ENCODE measurements at regions not wholly inside any gene's neighbourhood (a gene's known extent, or its start where the extent isn't known, plus 50 kb on each side); places are given as distances from the start of the nearest gene placed in this dataset.
A peak's percentile ranks its signal among the peaks of the same experiment; 100 is the strongest.

DNA sequence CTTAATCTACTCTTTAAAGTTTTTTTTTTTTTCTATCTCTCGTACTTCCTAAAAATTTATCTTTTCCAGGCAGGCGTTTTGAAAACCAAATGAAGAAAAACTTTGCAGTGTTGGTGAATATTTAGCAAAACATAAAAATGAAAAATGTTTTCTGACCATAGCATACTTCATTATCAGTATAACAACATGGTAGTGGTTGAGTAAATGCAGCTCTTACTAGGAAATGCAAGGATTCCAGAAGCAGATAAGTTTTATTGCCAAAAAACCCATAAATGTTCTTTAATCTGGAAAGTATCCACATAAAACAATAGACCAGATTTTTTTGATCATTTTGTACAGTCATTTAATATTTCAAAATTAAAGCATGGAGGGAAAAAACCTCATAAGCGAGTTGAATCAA is 136.9 kb upstream of the GUCY1A1 start:
- H3K4ac ChIP-seq (ENCODE audit: low read depth in 1 of 2, low read length in 2 of 2) = no peak overlapping the region
- WGBS = no CpG with 5 or more reads among the region's 3 CpGs
- H3K18ac ChIP-seq (ENCODE audit: low read depth in 1 of 2, low read length in 2 of 2) = no peak overlapping the region
- no peak overlapping the region for H2AFZ ChIP-seq (ENCODE audit: low read depth, low read length)
- no peak overlapping the region for H3K27ac ChIP-seq (ENCODE audit: low read length, poor library complexity, severe bottlenecking)
- no peak for DNase-seq
- H3K4me3 ChIP-seq (ENCODE audit: insufficient read depth in 1 of 2, low read depth in 1 of 2, low read length in 2 of 2) = no peak overlapping the region
- no peaks in the 10 kb centered on the region for H3K79me1 ChIP-seq (replicated peaks; ENCODE audit: low read length, poor library complexity, severe bottlenecking)
- no peak overlapping the region for H4K91ac ChIP-seq (ENCODE audit: low read length)
- H2BK15ac ChIP-seq (ENCODE audit: low read depth, poor library complexity, severe bottlenecking) = no peak overlapping the region
- no peaks in the 10 kb centered on the region for H3K36me3 ChIP-seq (ENCODE audit: control insufficient read depth in 1 of 2, insufficient read depth in 2 of 2, low read depth in 1 of 2, low read length in 2 of 2)
- H3K9ac ChIP-seq (ENCODE audit: low read length) = no peak overlapping the region
- no peak overlapping the region for H2AK5ac ChIP-seq (ENCODE audit: low read length, severe bottlenecking)
- H3K9me3 ChIP-seq (ENCODE audit: control insufficient read depth, low read length) = no peaks in the 10 kb centered on the region
- H3K14ac ChIP-seq (ENCODE audit: low read length in 2 of 2) = no peak overlapping the region
- H2BK120ac ChIP-seq (ENCODE audit: low read depth, low read length) = no peak overlapping the region
- H3K4me2 ChIP-seq (ENCODE audit: low read length, poor library complexity, severe bottlenecking) = no peak overlapping the region
- no peak overlapping the region for H3K23ac ChIP-seq (ENCODE audit: low read length in 2 of 2)
- H3K27me3 ChIP-seq (ENCODE audit: control insufficient read depth in 1 of 2, insufficient read depth in 1 of 2, low read length in 2 of 2) = no peaks in the 10 kb centered on the region
- no peak overlapping the region for H2BK5ac ChIP-seq (ENCODE audit: low read depth, low read length, poor library complexity, severe bottlenecking)
- no peak overlapping the region for H4K8ac ChIP-seq (ENCODE audit: low read length)
- H3K4me1 ChIP-seq (ENCODE audit: control insufficient read depth, insufficient read depth, low read depth, low read length) = no peaks in the 10 kb centered on the region
- no peak overlapping the region for H2BK12ac ChIP-seq (ENCODE audit: low read length in 2 of 2)

DNA sequence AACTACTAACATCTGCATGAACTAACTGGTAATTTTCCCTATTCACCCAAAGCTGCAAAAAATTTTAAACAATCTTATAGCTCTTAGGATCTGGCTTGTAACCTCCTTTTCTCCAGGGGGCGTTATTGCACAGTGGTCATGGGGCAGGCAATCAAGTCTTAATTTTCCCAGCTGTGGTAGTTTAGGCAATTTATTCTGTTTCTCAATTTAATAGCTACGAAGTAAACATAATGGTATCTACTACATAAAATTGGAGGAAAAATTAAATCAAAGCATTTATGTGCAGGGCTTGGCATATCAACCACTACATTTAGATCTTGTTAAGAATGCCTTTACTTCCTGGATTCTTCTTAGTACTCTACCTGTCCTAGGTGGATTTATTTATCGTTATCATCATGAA is 137.4 kb upstream of the GUCY1A1 start:
- Histone ChIP-seq H3K14ac (ENCODE audit: low read length in 2 of 2) (no peak overlapping the region), H2BK12ac (ENCODE audit: low read length in 2 of 2) (no peak overlapping the region), H3K9me3 (ENCODE audit: control insufficient read depth, low read length) (no peaks in the 10 kb centered on the region), H2BK5ac (ENCODE audit: low read depth, low read length, poor library complexity, severe bottlenecking) (no peak overlapping the region), H3K4ac (ENCODE audit: low read depth in 1 of 2, low read length in 2 of 2) (no peak overlapping the region), H2BK120ac (ENCODE audit: low read depth, low read length) (no peak overlapping the region), H3K36me3 (ENCODE audit: control insufficient read depth in 1 of 2, insufficient read depth in 2 of 2, low read depth in 1 of 2, low read length in 2 of 2) (no peaks in the 10 kb centered on the region), H3K79me1 (replicated peaks; ENCODE audit: low read length, poor library complexity, severe bottlenecking) (no peaks in the 10 kb centered on the region), H3K4me3 (ENCODE audit: insufficient read depth in 1 of 2, low read depth in 1 of 2, low read length in 2 of 2) (no peak overlapping the region), H2BK15ac (ENCODE audit: low read depth, poor library complexity, severe bottlenecking) (no peak overlapping the region), H3K4me1 (ENCODE audit: control insufficient read depth, insufficient read depth, low read depth, low read length) (no peaks in the 10 kb centered on the region), H2AK5ac (ENCODE audit: low read length, severe bottlenecking) (no peak overlapping the region), H3K23ac (ENCODE audit: low read length in 2 of 2) (no peak overlapping the region), H4K8ac (ENCODE audit: low read length) (no peak overlapping the region), H3K4me2 (ENCODE audit: low read length, poor library complexity, severe bottlenecking) (no peak overlapping the region), H3K18ac (ENCODE audit: low read depth in 1 of 2, low read length in 2 of 2) (no peak overlapping the region), H3K27me3 (ENCODE audit: control insufficient read depth in 1 of 2, insufficient read depth in 1 of 2, low read length in 2 of 2) (no peaks in the 10 kb centered on the region), H4K91ac (ENCODE audit: low read length) (no peak overlapping the region), H3K9ac (ENCODE audit: low read length) (no peak overlapping the region), H3K27ac (ENCODE audit: low read length, poor library complexity, severe bottlenecking) (no peak overlapping the region), H2AFZ (ENCODE audit: low read depth, low read length) (no peak overlapping the region)
- DNase-seq = peak; percentile 20
- WGBS = 100% methylated on average over 1 of the region's 3 CpGs

DNA sequence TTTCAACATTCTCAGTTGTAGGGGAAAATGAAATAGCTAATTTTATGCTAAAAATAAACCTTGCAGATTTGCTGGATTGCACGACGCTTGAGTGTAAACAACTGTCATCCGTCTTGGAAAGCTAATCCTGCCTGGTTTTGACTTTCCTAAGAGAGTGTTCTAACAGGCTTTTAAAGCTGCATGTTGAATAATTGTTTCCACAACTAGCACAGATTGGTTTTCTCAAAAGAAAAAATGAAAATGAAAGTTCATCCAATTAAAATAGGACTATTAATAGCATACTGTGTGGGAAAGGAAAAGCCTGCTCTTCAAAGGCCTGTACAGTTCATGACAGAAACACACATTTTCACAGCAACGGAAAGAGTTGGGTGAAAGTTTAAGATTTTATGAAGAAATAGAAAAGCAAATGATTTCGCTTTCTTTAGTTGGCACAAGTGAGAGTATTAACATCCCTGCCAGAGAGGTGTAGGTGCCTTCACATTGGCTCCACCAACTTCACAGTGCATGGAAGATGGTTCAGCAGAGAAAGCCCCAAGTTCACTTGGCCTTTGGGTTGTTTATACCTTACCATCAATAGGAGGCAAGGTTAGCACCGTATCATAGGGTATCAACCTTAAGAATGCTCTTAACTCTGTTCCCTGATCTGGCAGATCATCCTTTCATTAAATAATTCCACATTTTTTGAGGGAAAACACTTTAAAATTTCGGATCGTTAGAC is 140.0 kb upstream of the GUCY1A1 start:
- Histone ChIP-seq H2BK15ac (ENCODE audit: low read depth, poor library complexity, severe bottlenecking) (no peak overlapping the region), H3K9me3 (ENCODE audit: control insufficient read depth, low read length) (peaks cover 3% of the 10 kb centered on the region), H3K18ac (ENCODE audit: low read depth in 1 of 2, low read length in 2 of 2) (peak overlapping the region; percentile 70 to 88), H3K4me2 (ENCODE audit: low read length, poor library complexity, severe bottlenecking) (no peak overlapping the region), H2BK5ac (ENCODE audit: low read depth, low read length, poor library complexity, severe bottlenecking) (no peak overlapping the region), H2AFZ (ENCODE audit: low read depth, low read length) (no peak overlapping the region), H3K14ac (ENCODE audit: low read length in 2 of 2) (no peak overlapping the region), H3K27me3 (ENCODE audit: control insufficient read depth in 1 of 2, insufficient read depth in 1 of 2, low read length in 2 of 2) (no peaks in the 10 kb centered on the region), H3K4me3 (ENCODE audit: insufficient read depth in 1 of 2, low read depth in 1 of 2, low read length in 2 of 2) (peak overlapping the region in 1 of 2 experiments; percentile 61), H4K8ac (ENCODE audit: low read length) (peak overlapping the region; percentile 80), H2BK120ac (ENCODE audit: low read depth, low read length) (peak overlapping the region; percentile 27), H3K9ac (ENCODE audit: low read length) (peak overlapping the region; percentile 81), H3K4ac (ENCODE audit: low read depth in 1 of 2, low read length in 2 of 2) (peak overlapping the region in 1 of 2 experiments; percentile 69), H2BK12ac (ENCODE audit: low read length in 2 of 2) (peak overlapping the region; percentile 80 to 98), H4K91ac (ENCODE audit: low read length) (no peak overlapping the region), H3K36me3 (ENCODE audit: control insufficient read depth in 1 of 2, insufficient read depth in 2 of 2, low read depth in 1 of 2, low read length in 2 of 2) (no peaks in the 10 kb centered on the region), H3K23ac (ENCODE audit: low read length in 2 of 2) (no peak overlapping the region), H3K79me1 (replicated peaks; ENCODE audit: low read length, poor library complexity, severe bottlenecking) (no peaks in the 10 kb centered on the region), H3K4me1 (ENCODE audit: control insufficient read depth, insufficient read depth, low read depth, low read length) (no peaks in the 10 kb centered on the region), H3K27ac (ENCODE audit: low read length, poor library complexity, severe bottlenecking) (no peak overlapping the region), H2AK5ac (ENCODE audit: low read length, severe bottlenecking) (no peak overlapping the region)
- 42% methylated on average over 6 of the region's 8 CpGs for WGBS
- peak; percentile 90 for DNase-seq

DNA sequence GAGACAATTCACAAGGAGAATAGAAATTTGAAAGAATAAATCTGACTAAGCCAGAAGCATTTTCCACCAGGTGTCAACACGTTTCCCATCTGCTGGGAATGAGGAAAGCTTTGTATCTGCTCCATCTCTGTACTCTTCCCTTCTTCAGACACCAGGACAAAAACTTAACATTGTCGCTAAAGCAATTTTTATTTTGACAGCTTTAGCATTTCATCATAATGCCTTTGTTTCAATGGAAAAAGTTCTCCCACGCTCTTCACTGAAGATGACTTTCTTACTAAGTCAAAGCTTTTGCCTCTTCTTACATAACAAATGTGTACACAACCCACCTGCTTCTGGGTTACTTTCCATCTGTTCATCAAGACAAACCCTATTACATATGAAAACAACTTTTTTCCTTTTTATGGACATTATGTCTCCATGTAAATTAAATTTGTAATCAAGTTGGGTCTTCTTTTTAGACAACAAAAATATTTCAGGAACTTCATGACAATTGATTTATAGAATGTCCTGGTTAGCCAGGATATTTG is 141.7 kb upstream of the GUCY1A1 start:
- H3K18ac ChIP-seq (ENCODE audit: low read depth in 1 of 2, low read length in 2 of 2) = no peak overlapping the region
- peaks cover 10% of the 10 kb centered on the region for H3K9me3 ChIP-seq (ENCODE audit: control insufficient read depth, low read length)
- H3K27ac ChIP-seq (ENCODE audit: low read length, poor library complexity, severe bottlenecking) = no peak overlapping the region
- no peaks in the 10 kb centered on the region for H3K27me3 ChIP-seq (ENCODE audit: control insufficient read depth in 1 of 2, insufficient read depth in 1 of 2, low read length in 2 of 2)
- H2BK120ac ChIP-seq (ENCODE audit: low read depth, low read length) = no peak overlapping the region
- H3K36me3 ChIP-seq (ENCODE audit: control insufficient read depth in 1 of 2, insufficient read depth in 2 of 2, low read depth in 1 of 2, low read length in 2 of 2) = no peaks in the 10 kb centered on the region
- H2AFZ ChIP-seq (ENCODE audit: low read depth, low read length) = no peak overlapping the region
- no peak for DNase-seq
- no peak overlapping the region for H2BK5ac ChIP-seq (ENCODE audit: low read depth, low read length, poor library complexity, severe bottlenecking)
- H3K14ac ChIP-seq (ENCODE audit: low read length in 2 of 2) = no peak overlapping the region
- H3K79me1 ChIP-seq (replicated peaks; ENCODE audit: low read length, poor library complexity, severe bottlenecking) = no peaks in the 10 kb centered on the region
- no peak overlapping the region for H3K4me3 ChIP-seq (ENCODE audit: insufficient read depth in 1 of 2, low read depth in 1 of 2, low read length in 2 of 2)
- no peak overlapping the region for H2AK5ac ChIP-seq (ENCODE audit: low read length, severe bottlenecking)
- no peak overlapping the region for H3K4ac ChIP-seq (ENCODE audit: low read depth in 1 of 2, low read length in 2 of 2)
- 98% methylated on average over 3 of the region's 3 CpGs for WGBS
- H3K23ac ChIP-seq (ENCODE audit: low read length in 2 of 2) = no peak overlapping the region
- no peaks in the 10 kb centered on the region for H3K4me1 ChIP-seq (ENCODE audit: control insufficient read depth, insufficient read depth, low read depth, low read length)
- H2BK15ac ChIP-seq (ENCODE audit: low read depth, poor library complexity, severe bottlenecking) = no peak overlapping the region
- no peak overlapping the region for H3K4me2 ChIP-seq (ENCODE audit: low read length, poor library complexity, severe bottlenecking)
- H4K91ac ChIP-seq (ENCODE audit: low read length) = no peak overlapping the region
- no peak overlapping the region for H2BK12ac ChIP-seq (ENCODE audit: low read length in 2 of 2)
- H4K8ac ChIP-seq (ENCODE audit: low read length) = no peak overlapping the region
- H3K9ac ChIP-seq (ENCODE audit: low read length) = no peak overlapping the region

All from mesenchymal stem cell (in vitro differentiated cells and primary cell).